Activated T-cell treated with anti-CD3 and anti-CD28 coated beads for 48 hours (primary cell): ENCODE measurements at regions not wholly inside any gene's neighbourhood (a gene's known extent, or its start where the extent isn't known, plus 50 kb on each side); places are given as distances from the start of the nearest gene placed in this dataset.
"Not testable (repeated sequence)": the region's sequence is repeated elsewhere in the genome, so short reads cannot be mapped to it uniquely, and the experiment has no call there.

Experiments used
- DNase-seq: peaks from one replicate; pipeline ENCODE4 v3.0.0-alpha.2; 2020; ENCODE audit warnings: low read depth

DNA sequence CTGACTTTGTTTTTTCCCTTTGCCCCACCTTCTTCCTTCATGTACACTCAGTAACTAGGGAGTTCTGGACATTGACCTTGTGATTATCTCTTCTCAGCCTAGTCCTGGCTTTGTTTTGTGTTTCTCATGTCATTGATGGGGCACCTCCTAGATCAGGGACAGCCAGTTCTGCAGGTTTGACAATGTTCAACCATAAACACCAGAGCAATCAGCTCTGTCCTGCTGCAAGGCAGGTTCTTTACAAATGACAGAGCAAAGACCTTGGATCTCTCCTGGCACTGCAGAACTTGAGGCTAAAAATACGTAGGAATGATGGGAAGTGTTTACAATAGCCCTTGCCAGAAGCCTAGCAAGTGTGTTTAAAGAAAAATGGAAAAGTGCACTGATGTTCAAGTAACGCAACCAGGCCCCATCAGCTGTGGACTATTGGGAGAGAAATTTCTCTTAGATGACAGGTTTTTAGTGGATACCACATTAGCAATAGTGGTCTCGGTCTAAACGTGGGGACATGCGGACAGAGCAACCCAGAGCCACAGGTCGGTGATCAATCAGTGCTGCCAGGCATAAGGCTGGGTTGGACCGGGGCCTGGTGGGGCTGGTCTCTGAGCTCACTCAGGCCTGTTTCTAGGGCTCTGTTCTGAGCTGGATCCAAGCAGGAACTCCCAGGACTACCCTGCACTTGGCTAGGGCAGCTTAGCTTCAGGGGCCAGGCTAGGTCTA lies 76.8 kb downstream of the SOWAHC start:
- DNase-seq: no peak

DNA sequence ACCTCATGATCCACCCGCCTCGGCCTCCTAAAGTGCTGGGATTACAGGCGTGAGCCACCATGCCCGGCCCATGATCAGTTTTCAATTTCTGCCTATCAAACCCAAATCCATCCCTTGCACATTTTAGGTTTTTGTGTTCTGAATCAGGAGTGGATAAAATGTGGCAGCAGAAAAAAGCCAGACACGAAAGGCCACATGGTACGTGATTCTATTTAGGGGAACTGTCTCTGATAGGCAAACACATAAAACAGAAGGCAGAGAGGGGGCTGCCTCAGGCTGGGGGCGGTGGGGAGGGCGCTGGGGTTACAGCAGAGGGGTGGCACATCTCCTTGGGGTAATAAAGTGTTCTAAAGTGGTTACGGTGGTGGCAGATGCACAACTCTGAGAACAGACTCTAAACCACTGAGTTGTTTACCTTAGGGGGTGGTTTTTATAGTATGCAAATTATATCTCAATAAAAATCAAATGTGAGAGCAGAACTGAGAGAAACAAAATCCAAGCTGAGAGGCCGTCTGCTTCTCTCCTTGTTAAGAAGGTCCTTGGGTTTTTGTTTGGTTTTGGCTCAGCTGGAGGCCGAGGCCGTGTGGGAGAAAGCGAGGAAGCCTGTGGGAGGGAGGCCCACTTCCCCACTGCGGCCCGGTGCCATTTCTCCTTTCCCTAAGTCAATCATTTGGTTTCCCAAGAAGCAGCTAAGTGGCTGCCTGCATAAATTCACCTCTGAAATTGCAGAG lies 78.0 kb downstream of the SOWAHC start:
- no peak for DNase-seq

DNA sequence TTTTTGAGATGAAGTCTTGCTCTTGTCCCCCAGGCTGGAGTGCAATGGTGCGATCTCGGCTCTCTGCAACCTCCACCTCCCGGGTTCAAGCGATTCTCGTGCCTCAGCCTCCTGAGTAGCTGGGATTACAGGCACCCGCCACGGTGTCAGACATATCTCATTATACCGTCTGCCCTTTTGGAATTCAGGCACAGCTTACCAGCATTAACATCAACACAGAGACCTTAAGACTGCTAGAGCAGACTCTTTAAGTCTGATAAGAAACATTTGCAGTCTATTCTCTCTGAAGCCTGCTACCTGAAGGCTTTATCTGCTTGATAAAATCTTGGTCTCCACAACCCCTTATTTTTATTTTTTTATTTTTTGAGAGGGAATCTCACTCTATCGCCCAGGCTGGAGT lies 78.7 kb downstream of the SOWAHC start:
- DNase-seq: not testable (repeated sequence)

DNA sequence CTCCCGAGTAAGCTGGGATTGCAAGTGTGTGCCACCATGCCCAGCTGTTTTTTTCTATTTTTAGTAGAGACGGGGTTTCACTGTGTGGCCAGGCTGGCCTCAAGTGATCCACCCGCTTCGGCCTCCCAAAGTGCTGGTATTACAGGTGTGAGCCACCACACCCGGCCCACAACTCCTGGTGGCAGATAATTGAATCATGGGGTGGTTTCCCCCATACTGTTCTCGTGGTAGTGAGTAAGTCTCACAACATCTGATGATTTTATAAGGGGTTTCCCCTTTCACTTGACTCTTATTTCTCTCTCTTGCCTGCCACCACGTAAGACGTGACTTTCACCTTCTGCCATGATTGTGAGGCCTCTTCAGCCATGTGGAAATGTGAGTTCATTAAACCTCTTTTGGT lies 79.1 kb downstream of the SOWAHC start:
- peak; percentile 37 for DNase-seq

DNA sequence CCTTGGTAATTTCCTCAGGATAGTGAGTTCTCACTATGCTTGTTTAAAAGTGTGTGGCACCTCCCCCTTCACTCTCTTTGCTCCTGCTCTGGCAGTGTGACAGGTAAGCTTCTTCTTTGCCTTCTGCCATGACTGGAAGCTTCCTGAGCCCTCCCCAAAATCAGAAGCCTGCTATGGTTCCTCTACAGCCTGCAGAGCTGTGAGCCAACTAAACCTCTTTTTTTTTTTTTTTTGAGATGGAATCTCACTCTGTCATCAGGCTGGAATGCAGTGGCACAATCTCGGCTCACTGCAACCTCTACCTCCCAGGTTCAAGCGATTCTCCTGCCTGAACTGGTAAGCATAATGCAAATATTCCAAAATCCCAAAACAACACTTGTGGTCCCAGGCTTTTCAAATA lies 80.0 kb downstream of the SOWAHC start:
- DNase-seq: no peak

DNA sequence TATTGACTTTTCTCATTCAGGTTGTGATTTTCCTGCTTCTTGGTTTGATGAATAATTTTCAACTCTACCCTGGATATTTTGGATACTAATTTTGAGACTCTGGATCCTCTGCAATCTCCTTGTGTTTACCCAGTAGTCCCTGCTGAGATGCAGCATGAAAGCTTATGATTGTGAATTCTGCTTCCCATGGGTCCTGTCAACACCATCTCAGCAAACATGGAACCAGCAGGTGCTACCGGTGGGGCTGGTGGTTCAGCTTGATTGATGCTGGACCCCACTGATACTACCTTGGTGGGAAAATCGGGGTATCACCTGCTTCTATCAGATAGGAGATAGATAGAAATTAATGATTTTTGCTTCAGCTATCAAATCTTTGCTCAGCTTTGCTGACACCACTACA lies 81.1 kb downstream of the SOWAHC start:
- DNase-seq: no peak

DNA sequence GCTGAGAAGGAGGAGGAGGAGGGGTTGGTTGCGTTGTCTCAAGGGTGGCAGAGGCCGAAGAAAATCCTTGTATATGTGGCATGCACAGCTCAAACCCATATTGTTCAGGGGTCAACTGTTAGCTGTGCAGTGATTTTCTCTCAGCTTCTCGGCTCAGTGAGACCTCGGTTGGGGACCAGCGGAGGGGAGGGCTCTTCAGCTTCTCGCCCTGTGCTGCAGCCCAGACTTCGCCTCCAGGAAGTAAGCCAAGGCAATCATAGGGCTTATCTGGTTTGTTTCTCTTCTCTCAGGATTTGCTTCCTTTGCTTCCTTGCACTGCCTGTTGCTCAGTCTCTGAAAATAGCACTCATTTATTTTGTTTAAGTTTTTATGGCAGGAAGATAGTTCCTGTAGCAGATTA lies 85.5 kb downstream of the SOWAHC start:
- no peak for DNase-seq

DNA sequence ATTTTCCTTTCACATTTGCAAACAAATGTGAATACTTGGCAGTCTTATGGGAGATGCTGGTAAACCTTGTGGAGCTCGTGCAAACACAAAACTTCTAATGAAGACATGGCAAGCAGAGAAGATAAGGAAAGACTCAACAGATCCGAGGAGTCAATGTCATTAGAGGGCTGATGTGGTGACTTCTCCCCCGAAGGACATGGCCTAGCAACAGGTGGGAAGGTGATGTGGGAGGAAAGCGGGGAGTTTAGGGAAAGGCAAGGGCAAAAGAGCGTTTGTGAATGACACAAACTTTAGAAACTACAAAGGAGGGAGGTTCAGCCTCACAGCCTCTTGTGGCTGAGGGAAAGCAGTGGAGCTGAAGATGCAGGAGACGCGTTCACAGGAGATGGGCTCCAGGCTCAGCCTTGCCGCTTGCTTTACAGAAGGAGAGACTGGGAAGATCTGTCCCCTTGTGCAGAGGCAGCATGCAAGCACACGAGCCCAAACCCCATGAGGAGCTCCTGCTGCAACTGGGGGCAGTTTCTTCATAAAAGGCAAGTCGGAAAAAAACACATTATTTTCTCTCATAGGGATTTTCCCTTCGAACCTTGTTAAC lies 86.6 kb downstream of the SOWAHC start:
- no peak for DNase-seq

DNA sequence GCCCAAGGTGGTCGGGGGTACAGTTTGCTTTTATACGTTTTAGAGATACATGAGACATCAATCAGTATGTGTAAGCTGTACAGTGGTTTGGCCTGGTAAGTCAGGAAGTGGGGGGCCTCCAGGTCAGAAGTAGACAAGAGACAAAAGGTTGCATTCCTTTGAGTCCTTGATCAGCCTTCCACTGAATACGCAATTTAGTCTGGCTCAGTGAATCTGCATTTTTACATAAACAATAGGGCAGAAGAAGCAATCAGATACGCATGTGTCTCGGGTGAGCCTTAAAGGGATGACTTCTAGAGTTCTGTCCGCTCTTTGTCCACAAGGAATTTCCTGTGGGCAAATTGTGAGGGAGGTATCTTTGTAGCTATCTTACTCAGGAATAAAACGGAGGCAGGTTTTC lies 87.2 kb downstream of the SOWAHC start:
- no peak for DNase-seq

DNA sequence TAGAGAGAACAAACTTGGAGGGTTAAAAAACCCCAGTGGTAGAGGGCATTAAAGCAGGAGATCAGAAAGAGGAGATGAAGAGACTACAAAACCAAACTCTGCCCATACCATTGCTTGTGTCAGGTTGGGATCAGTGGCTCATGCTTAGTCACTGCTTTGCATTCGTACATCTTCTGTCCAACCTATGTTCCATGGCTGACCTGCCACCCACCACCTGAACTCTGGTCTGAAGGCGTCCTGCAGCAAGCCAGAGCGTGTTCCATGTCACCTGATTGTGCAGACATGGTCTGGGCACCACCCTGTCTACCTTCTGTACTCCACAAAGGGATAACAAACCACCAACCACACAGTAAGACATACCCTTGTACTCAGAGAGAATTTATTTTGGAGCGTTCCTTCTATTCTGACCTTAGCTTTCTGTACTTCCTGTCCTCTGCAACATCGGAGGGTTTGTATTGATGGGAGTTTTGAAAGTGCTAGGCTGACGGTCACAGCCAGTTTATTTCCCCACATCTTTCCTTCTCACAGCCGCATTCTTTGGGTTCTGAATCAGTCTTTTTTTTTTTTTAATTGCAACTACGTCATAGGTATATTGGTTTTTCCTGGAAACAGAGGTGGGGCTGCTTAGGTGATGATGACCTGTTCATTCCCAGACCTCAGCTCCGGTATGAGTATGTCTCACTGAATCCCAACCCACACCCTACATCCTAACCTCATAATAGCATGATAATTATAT lies 88.3 kb downstream of the SOWAHC start:
- DNase-seq: no peak

DNA sequence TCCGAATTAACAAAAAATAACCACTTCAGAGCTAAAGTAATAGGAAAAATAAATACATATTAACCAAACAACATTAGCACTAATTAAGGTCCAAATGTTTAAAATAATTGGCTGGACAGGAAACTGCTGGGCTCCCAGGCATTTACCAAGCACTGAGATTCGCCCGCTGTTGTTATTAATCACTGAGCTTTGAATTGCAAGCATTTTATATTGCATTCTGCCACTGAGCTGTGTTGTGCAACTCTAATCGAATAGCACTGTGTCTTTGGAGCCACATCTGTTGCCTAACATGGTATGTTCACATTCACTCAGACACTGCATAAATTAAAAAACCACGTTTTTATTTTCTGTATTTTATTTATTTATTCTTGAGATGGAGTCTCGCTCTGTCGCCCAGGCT lies 88.9 kb downstream of the SOWAHC start:
- DNase-seq: no peak

DNA sequence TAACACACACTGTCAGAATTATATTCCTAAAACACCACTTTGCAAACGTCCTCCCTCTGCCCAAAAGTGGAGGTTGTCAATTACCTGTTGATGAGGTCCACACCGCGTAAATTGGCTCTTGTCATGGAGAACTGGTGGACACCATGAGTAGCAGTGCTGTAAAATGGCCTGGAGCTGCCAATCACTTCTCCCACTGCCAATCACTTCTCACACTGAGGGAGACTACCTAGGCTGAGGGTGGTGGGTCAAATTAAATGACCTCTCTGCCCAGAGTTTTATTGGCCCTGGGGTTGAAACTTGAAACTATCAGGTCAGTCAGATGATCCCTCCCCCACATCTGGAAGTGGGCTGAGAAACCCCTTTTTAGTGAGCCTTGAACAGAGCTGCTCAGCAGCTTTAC lies 89.6 kb downstream of the SOWAHC start:
- DNase-seq: no peak

DNA sequence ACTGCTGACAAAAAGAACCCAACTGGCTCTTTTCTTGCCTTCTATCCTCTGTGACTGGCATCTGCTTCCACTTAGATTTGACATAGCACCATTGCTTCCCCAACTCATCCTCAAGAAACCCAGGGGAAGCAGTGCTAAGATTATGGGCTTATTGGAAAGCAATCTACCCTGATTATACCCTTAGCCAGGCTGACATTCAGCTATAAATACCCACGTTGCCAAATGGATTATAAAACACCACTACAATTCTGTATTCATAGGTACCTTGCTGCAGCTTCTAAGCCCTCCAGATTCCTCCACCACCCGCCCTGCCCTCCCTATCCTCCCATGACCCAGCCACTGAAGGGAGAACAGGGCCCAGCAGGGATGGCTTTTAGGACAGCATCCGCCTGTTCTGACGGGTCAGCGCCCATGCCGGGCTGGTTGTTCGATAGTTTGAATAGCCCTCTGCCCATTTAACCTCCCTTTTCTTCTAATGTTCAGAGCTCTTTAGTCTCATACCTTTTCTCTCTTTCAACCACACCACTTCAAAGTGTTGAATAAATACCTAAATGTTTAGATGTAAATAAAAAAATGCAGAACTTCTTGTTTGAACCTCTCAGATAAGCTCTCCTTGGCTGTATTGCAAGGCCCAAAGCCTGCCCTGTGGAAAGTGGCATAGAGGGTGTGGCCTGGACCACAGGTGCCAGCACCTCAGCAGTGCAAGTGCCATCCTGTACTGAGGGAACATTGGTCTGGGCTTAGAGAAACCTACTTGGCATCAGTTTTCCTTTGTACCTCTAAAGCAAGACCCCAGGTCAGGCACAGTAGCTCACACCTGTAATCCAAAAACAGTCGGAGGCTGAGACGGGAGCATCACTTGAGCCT lies 86.6 kb upstream of the RGPD5 start:
- no peak for DNase-seq

DNA sequence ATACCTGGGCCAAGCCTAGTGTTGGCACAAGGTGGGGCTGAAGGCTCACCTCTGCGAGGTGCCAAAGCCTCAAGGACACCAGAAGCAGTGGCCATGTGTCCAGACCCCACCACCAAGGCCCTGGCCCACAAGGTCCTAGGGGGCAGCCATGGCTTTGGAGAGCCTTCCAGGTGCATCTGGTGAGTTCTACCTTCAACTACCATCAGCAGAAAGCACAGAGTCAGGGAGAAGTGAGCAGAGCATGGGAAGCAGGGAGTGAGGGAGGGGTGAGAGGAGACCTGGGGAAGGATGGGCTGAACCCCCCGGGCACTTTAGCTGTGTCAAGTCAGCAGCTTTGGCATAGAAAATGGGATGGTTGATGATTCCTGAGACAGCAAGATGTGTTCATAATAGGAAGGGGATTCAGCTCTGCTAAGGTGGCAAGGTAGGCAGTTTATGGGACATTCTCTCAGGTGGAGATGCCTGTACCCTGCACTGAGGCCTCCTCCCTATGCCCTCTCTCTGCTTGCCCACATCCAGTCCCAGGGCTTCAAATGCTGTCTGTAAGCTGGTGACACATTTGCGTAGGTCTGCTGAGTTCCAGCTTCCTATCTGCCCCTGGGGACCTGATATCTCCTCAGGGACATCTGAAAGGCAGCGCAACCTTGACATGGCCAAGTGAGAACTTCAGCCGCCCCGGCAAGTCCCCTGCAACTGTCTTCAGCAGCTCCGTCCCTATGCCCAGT lies 83.4 kb upstream of the RGPD5 start:
- no peak for DNase-seq

DNA sequence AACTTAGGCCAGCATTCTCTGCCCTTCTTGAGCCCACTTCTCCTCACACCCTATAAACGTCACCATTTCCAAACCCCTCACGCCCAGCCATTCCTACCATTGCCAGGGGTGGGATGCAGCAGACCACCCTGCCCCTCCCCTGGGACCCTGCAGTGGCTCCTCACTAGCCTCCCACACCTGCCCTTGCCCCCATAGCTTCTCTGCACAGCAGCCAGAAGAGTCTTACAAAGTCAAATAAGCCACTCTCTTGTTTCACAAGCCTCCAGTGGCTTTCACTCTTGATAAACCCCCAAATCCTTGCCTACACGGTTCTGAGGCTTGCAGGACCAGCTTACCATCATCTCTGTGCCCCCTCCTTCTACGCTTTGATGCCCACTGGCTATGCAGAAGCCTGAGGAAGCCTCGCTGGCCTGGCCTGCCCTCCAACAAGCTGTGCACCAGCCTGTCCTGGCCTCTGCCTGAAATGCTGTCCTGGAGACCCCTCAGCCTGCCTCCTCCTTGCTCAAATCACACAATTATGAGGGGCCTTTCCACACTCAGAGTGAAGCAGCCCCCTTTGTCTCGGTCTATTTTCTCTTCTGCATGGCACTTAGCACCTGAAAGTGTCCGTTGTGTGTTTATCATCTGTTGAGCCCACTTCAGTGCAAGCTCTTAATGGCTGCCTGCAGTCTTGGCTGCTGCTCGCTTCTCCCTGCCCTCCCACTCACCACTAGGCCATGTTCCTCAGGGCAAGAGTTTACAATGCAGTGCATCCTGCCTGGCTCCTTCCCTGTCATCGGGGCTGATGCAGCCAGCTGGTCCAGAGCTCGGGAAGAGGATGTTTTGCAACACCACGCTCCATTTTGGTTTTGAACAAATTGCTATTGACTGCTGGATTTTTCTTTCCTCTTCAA lies 82.6 kb upstream of the RGPD5 start:
- DNase-seq: no peak

DNA sequence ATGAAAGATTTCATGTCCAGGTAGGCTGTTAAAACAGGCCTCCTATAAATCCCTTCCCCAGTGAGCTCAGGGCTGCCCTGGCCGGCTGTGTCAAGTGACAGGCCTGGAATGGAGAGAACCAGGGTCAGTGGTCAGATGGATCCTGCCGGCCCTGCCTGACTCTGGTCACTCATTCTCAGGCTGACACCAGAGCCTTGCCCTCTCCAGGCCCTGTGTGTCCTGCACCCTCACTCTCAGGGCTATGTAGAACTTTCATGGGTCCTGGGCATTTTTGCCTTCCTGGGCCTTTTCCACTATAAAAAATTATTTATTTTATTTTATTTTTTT lies 82.0 kb upstream of the RGPD5 start:
- no peak for DNase-seq

DNA sequence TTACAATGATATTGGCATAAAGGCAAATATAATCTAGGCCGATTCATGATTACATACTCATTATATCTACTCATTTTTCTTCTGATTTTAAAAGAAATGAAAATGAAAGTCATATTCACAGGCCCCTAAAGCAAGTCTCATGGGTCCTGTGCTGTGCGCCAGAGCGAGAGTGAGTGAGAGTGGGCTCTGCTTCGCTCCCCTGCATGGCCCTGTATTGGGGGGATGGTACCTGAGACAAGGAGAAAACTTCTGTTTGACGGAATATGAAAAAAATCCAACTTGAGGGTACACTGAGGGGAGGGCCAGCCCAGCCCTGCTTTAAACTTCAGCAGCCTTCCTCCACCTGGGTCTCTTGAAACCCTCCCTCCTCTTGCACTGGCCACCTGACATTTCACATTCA lies 81.4 kb upstream of the RGPD5 start:
- no peak for DNase-seq

DNA sequence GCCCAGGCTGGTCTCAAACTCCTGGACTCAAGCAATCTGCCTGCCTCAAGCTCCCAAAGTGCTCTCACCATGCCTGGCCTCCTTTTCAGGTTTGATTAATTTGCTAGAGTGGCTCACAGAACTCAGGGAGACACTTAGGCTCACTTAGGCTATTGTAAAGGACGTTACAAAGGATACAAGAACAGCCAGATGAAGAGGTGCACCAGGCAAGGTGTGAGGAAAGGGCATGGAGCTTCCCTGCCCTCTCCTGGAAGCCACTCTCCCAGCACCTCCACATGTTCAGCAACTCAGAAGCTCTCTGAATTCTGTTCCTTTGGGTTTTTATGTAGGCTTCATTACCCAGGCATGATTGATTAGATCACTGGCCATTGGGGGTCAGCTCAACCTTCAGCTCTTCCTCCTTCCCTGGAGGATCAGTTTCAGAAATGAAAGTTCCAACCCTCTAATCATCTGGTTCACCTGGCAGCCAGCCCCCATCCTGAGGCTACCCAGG lies 78.7 kb upstream of the RGPD5 start:
- no peak for DNase-seq

DNA sequence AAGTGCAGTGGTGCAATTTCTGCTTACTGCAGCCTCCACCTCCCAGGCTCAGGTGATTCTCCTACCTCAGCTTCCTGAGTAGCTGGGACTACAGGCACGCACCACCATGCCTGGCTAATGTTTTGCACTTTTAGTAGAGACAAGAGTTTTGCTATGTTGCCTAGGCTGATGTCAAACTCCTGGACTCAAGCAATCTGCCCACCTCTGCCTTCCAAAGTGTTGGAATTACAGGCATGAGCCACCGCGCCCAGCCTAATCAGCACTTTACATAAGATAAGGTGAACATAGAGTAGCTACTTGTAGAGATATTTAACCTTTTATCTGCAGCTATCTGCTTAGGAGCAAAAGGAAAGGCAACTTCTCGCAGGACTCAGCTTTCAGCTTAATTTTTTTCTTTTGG lies 77.5 kb upstream of the RGPD5 start:
- DNase-seq: not testable (repeated sequence)

DNA sequence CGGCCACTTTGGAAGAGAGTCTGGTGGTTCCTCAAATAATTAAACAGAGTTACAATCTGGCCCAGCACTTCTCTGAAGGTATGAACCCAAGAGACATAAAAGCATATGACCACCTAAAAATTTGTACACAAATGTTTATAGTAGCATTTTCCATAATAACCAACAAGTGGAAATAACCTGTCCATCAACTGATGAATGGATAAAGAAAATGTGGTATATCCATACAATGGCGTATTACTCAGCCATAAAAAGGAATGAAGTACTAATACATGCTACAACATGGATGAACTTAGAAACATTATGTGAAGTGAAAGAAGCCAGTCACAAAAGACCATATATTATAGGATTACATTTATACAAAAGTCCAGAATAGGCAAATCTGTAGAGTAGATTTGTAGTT lies 76.0 kb upstream of the RGPD5 start:
- no peak for DNase-seq
